Mesenchymal stem cell (in vitro differentiated cells and primary cell): ENCODE measurements at regions not wholly inside any gene's neighbourhood (a gene's known extent, or its start where the extent isn't known, plus 50 kb on each side); places are given as distances from the start of the nearest gene placed in this dataset.

Source experiments
- DNase-seq: peaks from one replicate; pipeline ENCODE4 v3.0.0-alpha.2; 2013
- H2AFZ ChIP-seq: one replicate; pipeline ENCODE4 v1.6.1; 2013; ENCODE audit warnings: low read depth, mild to moderate bottlenecking, control low read depth, inconsistent platforms, low read length, moderate library complexity
- H2AK5ac ChIP-seq: 2 replicates; pipeline ENCODE4 v1.6.1; 2013; ENCODE audit warnings: low read length, moderate library complexity, mild to moderate bottlenecking, inconsistent platforms; ENCODE audit not compliant: severe bottlenecking
- H2BK120ac ChIP-seq: one replicate; pipeline ENCODE4 v1.6.1; 2013; ENCODE audit warnings: low read depth, mild to moderate bottlenecking, inconsistent platforms, low read length, moderate library complexity
- H2BK12ac ChIP-seq, 2 experiments: one replicate each; pipeline ENCODE4 v1.6.1; 2013; ENCODE audit warnings: inconsistent platforms in 2 of 2, low read length in 2 of 2, mild to moderate bottlenecking in 2 of 2, moderate library complexity in 2 of 2, control low read depth in 1 of 2
- H2BK15ac ChIP-seq: one replicate; pipeline ENCODE4 v1.6.1; 2013; ENCODE audit warnings: mild to moderate bottlenecking, low read depth, inconsistent platforms; ENCODE audit not compliant: poor library complexity, severe bottlenecking
- H2BK5ac ChIP-seq: 2 replicates; pipeline ENCODE4 v1.6.1; 2013; ENCODE audit warnings: low read depth, mild to moderate bottlenecking, low read length, control low read depth, inconsistent platforms; ENCODE audit not compliant: poor library complexity, severe bottlenecking
- H3K14ac ChIP-seq, 2 experiments: one replicate each; pipeline ENCODE4 v1.6.1; 2013; ENCODE audit warnings: inconsistent platforms in 2 of 2, low read length in 2 of 2, control low read depth in 1 of 2, mild to moderate bottlenecking in 1 of 2, moderate library complexity in 1 of 2
- H3K18ac ChIP-seq, 2 experiments: one replicate each; pipeline ENCODE4 v1.6.1; 2013; ENCODE audit warnings: inconsistent platforms in 2 of 2, low read length in 2 of 2, control low read depth in 1 of 2, low read depth in 1 of 2, mild to moderate bottlenecking in 1 of 2
- H3K23ac ChIP-seq, 2 experiments: one replicate each; pipeline ENCODE4 v1.6.1; 2013; ENCODE audit warnings: inconsistent platforms in 2 of 2, low read length in 2 of 2, mild to moderate bottlenecking in 2 of 2, moderate library complexity in 2 of 2, control low read depth in 1 of 2
- H3K27ac ChIP-seq: 2 replicates; pipeline ENCODE4 v1.5.1; 2013; ENCODE audit warnings: mild to moderate bottlenecking, moderate library complexity, low read length, control low read depth, inconsistent platforms; ENCODE audit not compliant: poor library complexity, severe bottlenecking
- H3K27me3 ChIP-seq, 2 experiments: 2 replicates each; pipeline versions ENCODE4 v1.6.1 to v1.7.0; 2013; ENCODE audit warnings: low read length in 2 of 2, mild to moderate bottlenecking in 2 of 2, moderate library complexity in 2 of 2, control low read depth in 1 of 2, inconsistent platforms in 1 of 2; ENCODE audit not compliant: control insufficient read depth in 1 of 2, insufficient read depth in 1 of 2
- H3K36me3 ChIP-seq, 2 experiments: 2 replicates each; pipeline versions ENCODE4 v1.6.1 to v1.7.0; 2013; ENCODE audit warnings: low read length in 2 of 2, control low read depth in 1 of 2, inconsistent platforms in 1 of 2, low read depth in 1 of 2, mild to moderate bottlenecking in 1 of 2; ENCODE audit not compliant: insufficient read depth in 2 of 2, control insufficient read depth in 1 of 2
- H3K4ac ChIP-seq, 2 experiments: one replicate each; pipeline ENCODE4 v1.6.1; 2013; ENCODE audit warnings: inconsistent platforms in 2 of 2, low read length in 2 of 2, mild to moderate bottlenecking in 2 of 2, moderate library complexity in 2 of 2, control low read depth in 1 of 2, low read depth in 1 of 2
- H3K4me1 ChIP-seq: 2 replicates; pipeline ENCODE4 v1.6.1; 2013; ENCODE audit warnings: low read depth, low read length, control low read depth; ENCODE audit not compliant: control insufficient read depth, insufficient read depth
- H3K4me2 ChIP-seq: 2 replicates; pipeline ENCODE4 v1.6.1; 2013; ENCODE audit warnings: low read length, mild to moderate bottlenecking, inconsistent platforms; ENCODE audit not compliant: poor library complexity, severe bottlenecking
- H3K4me3 ChIP-seq, 2 experiments: 2 replicates each; pipeline versions ENCODE4 v1.5.1 to v1.7.0; 2013; ENCODE audit warnings: low read length in 2 of 2, mild to moderate bottlenecking in 2 of 2, control low read depth in 1 of 2, low read depth in 1 of 2; ENCODE audit not compliant: insufficient read depth in 1 of 2
- H3K79me1 ChIP-seq: replicated peaks from 2 replicates; pipeline ENCODE4 v1.6.1; 2013; ENCODE audit warnings: mild to moderate bottlenecking, control low read depth, low read length, inconsistent platforms; ENCODE audit not compliant: poor library complexity, severe bottlenecking
- H3K9ac ChIP-seq: 2 replicates; pipeline ENCODE4 v1.7.0; 2013; ENCODE audit warnings: mild to moderate bottlenecking, low read length, moderate library complexity
- H3K9me3 ChIP-seq: 2 replicates; pipeline ENCODE4 v1.7.0; 2013; ENCODE audit warnings: mild to moderate bottlenecking, low read length; ENCODE audit not compliant: control insufficient read depth
- H4K8ac ChIP-seq: one replicate; pipeline ENCODE4 v1.6.1; 2013; ENCODE audit warnings: inconsistent platforms, mild to moderate bottlenecking, low read length, moderate library complexity
- H4K91ac ChIP-seq: one replicate; pipeline ENCODE4 v1.6.1; 2013; ENCODE audit warnings: mild to moderate bottlenecking, low read length, inconsistent platforms
- WGBS: methylation state at CpG from one replicate; pipeline ENCODE4 v1.1.7; 2013; ENCODE audit warnings: mixed read lengths; 5-methylcytosine and 5-hydroxymethylcytosine counted together

- Histone ChIP-seq H3K9ac (no peak overlapping the region), H2AK5ac (no peak overlapping the region), H3K4me1 (no peaks in the 10 kb centered on the region), H2BK12ac (no peak overlapping the region), H2BK5ac (no peak overlapping the region), H3K4me2 (no peak overlapping the region), H3K4ac (no peak overlapping the region), H4K91ac (no peak overlapping the region), H3K36me3 (peaks cover 0 to 4% of the 10 kb centered on the region in 2 experiments), H3K18ac (no peak overlapping the region), H3K27me3 (no peaks in the 10 kb centered on the region), H2BK120ac (no peak overlapping the region), H3K4me3 (no peak overlapping the region), H3K9me3 (peaks cover 48% of the 10 kb centered on the region), H3K23ac (no peak overlapping the region), H3K79me1 (no peaks in the 10 kb centered on the region), H3K27ac (no peak overlapping the region), H2AFZ (no peak overlapping the region), H3K14ac (no peak overlapping the region), H4K8ac (no peak overlapping the region), H2BK15ac (no peak overlapping the region)
- DNase-seq, result no peak
- WGBS, result 83% methylated on average over 1 of the region's 2 CpGs
These were observed 414.2 kb upstream of the DIPK2B start for GRCh38 chrX:45614853-45615252.

GRCh38 chrX:45602151-45602550, 401.5 kb upstream of the DIPK2B start:
- Histone ChIP-seq H3K36me3 (no peaks in the 10 kb centered on the region), H2BK15ac (no peak overlapping the region), H3K27me3 (peaks cover 0 to 3% of the 10 kb centered on the region in 2 experiments), H2BK120ac (no peak overlapping the region), H3K27ac (no peak overlapping the region), H4K8ac (no peak overlapping the region), H4K91ac (no peak overlapping the region), H2BK5ac (no peak overlapping the region), H2AK5ac (no peak overlapping the region), H3K23ac (no peak overlapping the region), H3K4me1 (no peaks in the 10 kb centered on the region), H3K9me3 (peaks cover 22% of the 10 kb centered on the region), H3K79me1 (no peaks in the 10 kb centered on the region), H3K4me3 (no peak overlapping the region), H3K4ac (no peak overlapping the region), H3K18ac (no peak overlapping the region), H3K9ac (no peak overlapping the region), H3K4me2 (no peak overlapping the region), H2AFZ (no peak overlapping the region), H3K14ac (no peak overlapping the region), H2BK12ac (no peak overlapping the region)
- 43% methylated on average over 1 of the region's 2 CpGs for WGBS
- DNase-seq, result peak; percentile 11

DNA sequence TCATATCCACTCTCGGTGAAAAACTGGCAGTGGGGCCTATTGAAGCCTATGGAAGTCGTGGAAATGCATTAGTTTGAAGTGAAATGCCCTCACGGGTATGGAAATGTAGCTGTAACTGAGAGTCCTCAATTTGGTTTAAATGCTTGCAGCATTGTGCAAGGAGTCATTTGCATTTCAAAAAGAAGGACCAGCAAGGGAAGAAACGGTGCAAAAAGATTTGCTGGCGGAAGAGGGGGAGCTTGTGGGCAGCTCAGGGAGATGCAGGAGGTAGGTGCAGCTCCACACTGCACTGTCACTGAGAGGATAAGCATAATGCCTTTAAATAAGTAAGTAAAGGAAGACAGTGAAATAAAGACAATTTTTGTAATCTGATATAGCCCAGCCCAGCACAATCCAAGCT, 400.4 kb upstream of the DIPK2B start:
- Histone ChIP-seq H3K4me3 (no peak overlapping the region), H2AK5ac (no peak overlapping the region), H4K8ac (no peak overlapping the region), H3K4ac (no peak overlapping the region), H3K27ac (no peak overlapping the region), H3K4me2 (no peak overlapping the region), H2BK15ac (no peak overlapping the region), H3K14ac (no peak overlapping the region), H2BK120ac (no peak overlapping the region), H3K36me3 (no peaks in the 10 kb centered on the region), H2AFZ (no peak overlapping the region), H3K79me1 (no peaks in the 10 kb centered on the region), H3K23ac (no peak overlapping the region), H3K4me1 (no peaks in the 10 kb centered on the region), H4K91ac (no peak overlapping the region), H3K9ac (no peak overlapping the region), H3K18ac (no peak overlapping the region), H2BK5ac (no peak overlapping the region), H2BK12ac (no peak overlapping the region), H3K27me3 (peaks cover 0 to 3% of the 10 kb centered on the region in 2 experiments), H3K9me3 (peaks cover 11% of the 10 kb centered on the region)
- DNase-seq, result no peak
- 67% methylated on average over 4 of the region's 5 CpGs for WGBS

GRCh38 chrX:45598861-45599260, 398.2 kb upstream of the DIPK2B start:
- Histone ChIP-seq H3K27ac (no peak overlapping the region), H3K27me3 (peaks cover 0 to 3% of the 10 kb centered on the region in 2 experiments), H3K4ac (no peak overlapping the region), H3K4me2 (no peak overlapping the region), H3K36me3 (no peaks in the 10 kb centered on the region), H3K18ac (no peak overlapping the region), H2AFZ (no peak overlapping the region), H4K91ac (no peak overlapping the region), H3K79me1 (no peaks in the 10 kb centered on the region), H2BK5ac (no peak overlapping the region), H3K9me3 (no peaks in the 10 kb centered on the region), H3K9ac (no peak overlapping the region), H3K14ac (no peak overlapping the region), H2AK5ac (no peak overlapping the region), H2BK12ac (no peak overlapping the region), H4K8ac (no peak overlapping the region), H2BK15ac (no peak overlapping the region), H3K4me3 (no peak overlapping the region), H2BK120ac (no peak overlapping the region), H3K23ac (no peak overlapping the region), H3K4me1 (no peaks in the 10 kb centered on the region)
- WGBS, result 78% methylated on average over 2 of the region's 3 CpGs
- peak; percentile 36 for DNase-seq
